GM11168 (cell line): ENCODE measurements at regions not wholly inside any gene's neighbourhood (a gene's known extent, or its start where the extent isn't known, plus 50 kb on each side); places are given as distances from the start of the nearest gene placed in this dataset.
"Not testable (repeated sequence)": the region's sequence is repeated elsewhere in the genome, so short reads cannot be mapped to it uniquely, and the experiment has no call there.

Source experiments
- in situ Hi-C: fragments of 300-500 bp; cut with MboI; formaldehyde crosslinking; loops from one replicate; pipeline ENCODE4 v1.12.0; 2022; ENCODE audit warnings: low sequenced_read_pairs; ENCODE audit not compliant: unreplicated experiment

GRCh38 chr3:176302271-176302670, 895.0 kb downstream of the TBL1XR1 start:
- in situ Hi-C loops: no loop called here

- in situ Hi-C loops: no loop called here
Measured at GRCh38 chr3:176296066-176296597, 901.1 kb downstream of the TBL1XR1 start.

DNA sequence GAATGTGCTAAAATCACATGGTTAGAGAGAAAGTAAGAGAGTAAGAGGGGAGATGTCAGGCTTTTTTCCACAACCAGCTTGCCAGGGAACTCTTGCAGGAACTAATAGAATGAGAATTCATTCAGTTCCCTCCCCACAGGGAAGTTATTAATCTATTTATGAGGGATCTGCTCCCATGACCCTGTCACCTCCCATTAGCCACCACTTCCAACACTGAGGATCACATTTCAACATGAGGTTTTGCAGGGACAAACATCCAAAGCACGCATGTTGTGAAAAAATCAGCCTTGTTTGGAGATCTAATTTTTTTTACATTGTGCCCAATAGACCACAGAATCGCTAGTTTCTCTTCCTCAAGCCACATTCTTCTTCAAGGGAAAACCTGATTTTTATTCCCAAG, 904.0 kb downstream of the TBL1XR1 start:
- in situ Hi-C loops: no loop called here

GRCh38 chr3:176286476-176287085, 910.7 kb downstream of the TBL1XR1 start:
- in situ Hi-C loops: no loop called here

GRCh38 chr3:176275538-176275937, 921.7 kb downstream of the TBL1XR1 start:
- in situ Hi-C loops: no loop called here

DNA sequence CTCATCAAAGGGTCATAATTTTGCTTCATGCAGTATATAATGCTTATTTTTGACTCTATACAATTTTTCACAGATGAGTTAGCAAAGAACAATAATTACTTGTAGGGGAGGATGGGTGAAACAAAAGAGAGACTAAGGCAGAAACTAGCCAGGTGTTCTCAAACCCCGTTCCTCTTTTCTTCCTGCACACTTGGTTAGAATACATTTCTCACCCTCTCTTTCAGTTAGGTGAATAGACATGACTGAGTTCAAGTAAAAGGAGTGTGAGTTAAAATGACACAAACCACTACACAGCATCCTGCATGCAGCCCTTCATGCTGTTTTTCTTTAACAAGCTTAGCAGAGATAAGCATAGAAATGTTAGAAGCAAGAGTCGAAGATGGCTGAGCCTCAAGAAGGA, 922.2 kb downstream of the TBL1XR1 start:
- in situ Hi-C loops: no loop called here

DNA sequence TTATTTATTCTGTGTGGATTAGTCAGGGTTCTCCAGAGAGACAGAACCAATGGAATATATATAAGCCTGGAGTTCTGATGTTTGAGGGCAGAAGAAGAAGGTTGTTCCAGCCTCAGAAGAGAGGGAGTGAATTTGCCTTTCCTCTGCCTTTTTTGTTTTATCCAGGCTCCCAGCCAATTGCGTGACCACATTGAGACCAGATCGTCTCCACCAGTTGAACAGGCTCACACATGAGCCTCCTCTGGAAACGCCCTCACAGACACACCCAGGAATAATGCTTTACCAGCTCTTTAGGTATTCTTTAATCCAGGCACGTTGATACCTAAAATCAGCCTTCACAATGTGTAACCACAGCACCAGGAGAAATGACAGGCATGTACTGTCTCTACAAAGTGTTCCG, 923.1 kb downstream of the TBL1XR1 start:
- in situ Hi-C loops: no loop called here

DNA sequence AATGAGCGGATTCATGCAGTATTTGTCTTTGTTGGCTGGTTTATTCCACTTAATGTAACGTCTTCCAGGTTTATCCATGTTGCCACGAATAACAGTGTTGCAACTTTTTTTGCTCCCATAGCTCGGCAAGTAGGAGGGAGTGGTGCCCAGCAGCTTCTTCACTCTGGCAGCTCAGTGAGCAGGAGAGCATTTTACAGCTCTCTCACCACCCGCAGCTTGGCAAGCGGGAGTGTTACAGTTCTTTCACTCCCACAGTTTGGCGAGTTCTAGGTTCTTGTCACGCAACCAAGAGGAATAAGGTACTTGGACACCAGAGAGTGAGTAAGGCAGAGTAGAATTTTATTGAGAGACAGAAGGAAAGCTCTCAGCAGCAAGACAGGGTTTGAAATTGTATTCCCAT, 935.2 kb downstream of the TBL1XR1 start:
- in situ Hi-C loops: no loop called here

- in situ Hi-C loops: no loop called here
Measured at GRCh38 chr3:176247191-176247590, 950.1 kb downstream of the TBL1XR1 start.

- in situ Hi-C loops: no loop called here
Measured at GRCh38 chr3:176219970-176220369, 977.3 kb downstream of the TBL1XR1 start.

GRCh38 chr3:176214758-176215157, 982.5 kb downstream of the TBL1XR1 start:
- in situ Hi-C loops: no loop called here

DNA sequence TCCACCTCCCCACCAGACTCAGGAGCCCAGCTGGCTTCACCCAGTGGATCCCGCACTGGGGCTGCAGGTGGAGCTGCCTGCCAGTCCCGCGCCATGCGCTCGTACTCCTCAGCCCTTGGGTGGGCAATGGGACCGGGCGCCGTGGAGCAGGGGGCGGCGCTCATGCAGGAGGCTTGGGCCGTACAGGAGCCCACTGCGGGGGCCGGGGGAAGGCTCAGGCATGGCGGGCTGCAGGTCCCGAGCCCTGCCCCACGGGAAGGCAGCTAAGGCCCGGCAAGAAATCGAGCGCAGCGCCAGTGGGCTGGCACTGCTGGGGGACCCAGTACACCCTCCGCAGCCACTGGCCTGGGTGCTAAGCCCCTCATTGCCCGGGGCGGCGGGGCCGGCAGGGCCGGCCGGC, 984.0 kb downstream of the TBL1XR1 start:
- in situ Hi-C loops: not testable (repeated sequence)

DNA sequence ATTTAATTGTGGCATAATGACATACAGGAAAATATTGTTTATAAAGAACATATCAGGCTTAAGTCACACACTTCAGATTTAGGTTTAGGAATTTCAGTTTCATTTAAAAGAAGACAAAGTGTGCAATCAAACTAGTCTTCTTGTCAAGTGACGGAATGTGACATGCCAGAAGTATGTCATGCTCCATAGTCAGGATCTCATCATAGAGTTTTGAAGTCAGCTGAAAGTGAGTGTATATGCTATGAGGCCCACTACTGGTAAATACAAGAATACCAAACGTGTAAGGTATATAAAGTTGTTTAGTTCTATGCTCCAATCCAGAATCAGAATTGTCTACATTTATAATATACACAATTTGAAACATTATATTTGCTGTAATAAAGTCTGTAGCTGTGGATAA, 988.4 kb downstream of the TBL1XR1 start:
- in situ Hi-C loops: no loop called here

DNA sequence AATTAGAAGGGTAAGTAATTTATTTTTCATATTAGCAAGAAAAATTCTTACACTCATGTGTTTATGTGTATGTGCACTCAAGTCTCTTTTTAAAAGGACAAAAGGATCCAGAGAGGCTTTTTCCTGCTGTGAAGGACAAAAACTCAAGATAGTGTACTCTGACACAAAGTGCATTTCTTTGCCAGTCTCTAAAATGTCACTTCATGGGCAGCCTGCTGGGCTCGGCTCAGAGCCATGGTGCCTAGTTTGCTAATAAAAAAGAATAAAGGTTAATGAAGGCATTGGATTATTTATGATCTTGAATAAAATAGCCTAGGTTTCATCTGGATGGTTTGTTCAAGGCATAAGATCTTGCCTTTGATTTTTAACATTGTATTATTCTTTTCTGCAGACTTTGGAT, 989.0 kb downstream of the TBL1XR1 start:
- in situ Hi-C loops: no loop called here

DNA sequence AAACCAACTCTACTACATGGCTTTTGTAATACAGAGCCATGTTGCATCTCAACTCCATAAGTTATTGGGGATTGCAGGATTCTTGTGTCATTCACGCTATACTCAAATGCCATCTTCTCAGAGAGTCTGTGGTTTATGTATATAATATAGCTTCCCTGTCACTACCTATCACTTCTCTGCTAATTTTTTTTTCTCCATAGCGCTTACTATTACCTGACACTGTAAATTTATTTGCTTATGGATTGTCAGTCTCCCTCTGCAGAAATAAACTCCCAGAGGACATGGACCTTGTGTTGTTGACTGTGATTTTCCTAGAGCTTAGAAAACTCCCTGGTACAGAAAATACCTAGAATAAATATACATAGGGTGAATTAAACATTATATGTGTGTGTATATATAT, 990.5 kb downstream of the TBL1XR1 start:
- in situ Hi-C loops: no loop called here

DNA sequence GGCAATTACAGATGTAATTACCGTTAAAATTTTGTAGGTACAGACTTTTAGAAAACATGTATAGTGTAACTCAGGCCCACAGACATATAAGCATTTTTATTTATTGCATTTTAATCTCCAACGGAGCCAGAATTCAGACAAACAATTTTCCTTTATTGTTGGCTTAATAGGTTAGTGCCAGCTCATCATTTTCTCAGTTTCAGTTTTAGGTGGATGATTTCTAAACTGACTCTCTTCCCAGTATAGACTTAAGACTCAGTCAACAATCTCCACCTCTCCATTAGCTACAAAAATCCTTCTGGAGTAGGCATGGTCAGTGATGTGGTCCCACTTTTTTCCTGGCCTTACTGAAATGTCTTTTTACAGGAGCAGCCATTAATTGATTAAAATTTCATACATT, 994.6 kb downstream of the TBL1XR1 start:
- in situ Hi-C loops: no loop called here

GRCh38 chr3:176193032-176193730, 1004.1 kb downstream of the TBL1XR1 start:
- in situ Hi-C loops: no loop called here

DNA sequence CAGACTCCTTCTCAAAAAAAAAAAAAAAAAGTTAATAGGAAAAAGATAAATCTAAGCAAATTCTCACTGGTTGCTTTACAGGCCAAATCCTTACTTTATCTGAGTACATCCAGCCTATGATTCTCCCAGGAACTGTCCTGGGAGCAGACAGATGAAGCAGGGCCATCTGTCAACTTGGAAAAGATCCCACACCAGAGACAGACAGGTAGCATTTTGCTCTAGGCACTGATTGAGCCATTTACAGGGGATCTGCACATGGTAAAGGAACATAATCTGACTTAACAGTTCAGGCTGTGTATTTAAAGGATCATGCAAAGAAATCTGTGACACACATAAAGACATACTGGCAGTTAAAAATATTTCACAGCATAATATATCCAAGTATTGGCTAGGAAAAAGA, 1006.5 kb downstream of the TBL1XR1 start:
- in situ Hi-C loops: no loop called here

- in situ Hi-C loops: no loop called here
Measured at GRCh38 chr3:176183181-176183580, 1014.1 kb downstream of the TBL1XR1 start.

DNA sequence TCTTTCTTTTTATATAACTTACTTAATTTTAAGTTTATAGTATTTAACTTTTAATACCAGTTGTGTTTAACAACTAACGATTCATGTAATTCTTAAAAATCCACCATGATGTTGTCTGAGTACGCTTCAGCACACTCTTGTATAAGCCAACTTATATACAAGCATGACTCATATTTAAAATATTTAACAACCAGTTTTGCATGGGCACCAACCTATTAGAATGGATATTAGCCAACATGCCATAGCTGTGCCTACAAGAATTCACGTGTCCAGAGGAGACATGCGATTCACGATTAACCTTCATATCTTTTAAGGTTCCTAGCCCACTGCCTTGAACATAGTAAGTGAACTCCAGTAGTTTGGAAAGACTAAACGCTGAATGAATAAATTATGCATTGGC, 1023.2 kb downstream of the TBL1XR1 start:
- in situ Hi-C loops: no loop called here

DNA sequence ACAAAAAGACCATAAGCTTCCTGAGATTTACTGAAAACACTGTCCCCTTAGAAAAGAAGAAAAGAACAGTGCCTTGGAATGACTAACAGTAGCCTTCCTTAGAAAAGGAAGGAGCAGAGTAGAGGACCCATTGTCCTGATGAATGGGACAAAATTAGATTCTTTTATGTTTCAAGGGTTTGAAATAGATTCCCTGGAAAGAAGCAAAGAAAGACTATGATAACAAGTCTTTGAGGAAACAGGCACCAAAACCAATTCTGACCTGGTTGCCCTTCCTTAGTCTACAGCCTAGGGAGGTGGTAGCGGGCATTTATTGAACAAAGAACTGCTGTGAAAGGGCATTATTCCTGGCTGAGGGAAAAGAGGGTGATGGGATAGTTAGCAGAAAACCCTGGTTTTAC, 1024.8 kb downstream of the TBL1XR1 start:
- in situ Hi-C loops: no loop called here

DNA sequence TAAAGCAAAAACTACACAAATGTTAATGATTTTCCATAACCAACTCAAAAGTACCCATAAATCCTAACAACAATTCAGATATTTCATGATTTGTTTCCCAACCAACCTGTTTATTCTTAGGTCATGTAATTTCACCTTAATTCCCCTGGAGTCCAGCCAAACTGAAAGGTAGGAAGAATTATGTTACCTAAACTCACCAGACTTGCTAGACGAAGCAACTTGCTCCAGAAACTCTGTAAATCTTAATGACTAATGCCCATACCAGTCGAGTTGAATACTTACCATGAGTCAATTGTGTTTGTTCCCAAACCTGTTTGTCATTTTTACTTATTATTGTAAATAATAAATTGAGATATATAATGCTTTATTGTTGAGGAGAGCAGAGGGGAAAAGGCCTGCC, 1030.0 kb downstream of the TBL1XR1 start:
- in situ Hi-C loops: no loop called here
